Activated CD8-positive, alpha-beta memory T cell treated with anti-CD3 and anti-CD28 coated beads for 4 hours (primary cell): ENCODE measurements at regions not wholly inside any gene's neighbourhood (a gene's known extent, or its start where the extent isn't known, plus 50 kb on each side); places are given as distances from the start of the nearest gene placed in this dataset.

Experiments
- DNase-seq, 2 donors: peaks; one replicate each; pipeline ENCODE4 v3.0.0-alpha.2; 2020; ENCODE audit warnings: low read depth in 2 of 2

DNA sequence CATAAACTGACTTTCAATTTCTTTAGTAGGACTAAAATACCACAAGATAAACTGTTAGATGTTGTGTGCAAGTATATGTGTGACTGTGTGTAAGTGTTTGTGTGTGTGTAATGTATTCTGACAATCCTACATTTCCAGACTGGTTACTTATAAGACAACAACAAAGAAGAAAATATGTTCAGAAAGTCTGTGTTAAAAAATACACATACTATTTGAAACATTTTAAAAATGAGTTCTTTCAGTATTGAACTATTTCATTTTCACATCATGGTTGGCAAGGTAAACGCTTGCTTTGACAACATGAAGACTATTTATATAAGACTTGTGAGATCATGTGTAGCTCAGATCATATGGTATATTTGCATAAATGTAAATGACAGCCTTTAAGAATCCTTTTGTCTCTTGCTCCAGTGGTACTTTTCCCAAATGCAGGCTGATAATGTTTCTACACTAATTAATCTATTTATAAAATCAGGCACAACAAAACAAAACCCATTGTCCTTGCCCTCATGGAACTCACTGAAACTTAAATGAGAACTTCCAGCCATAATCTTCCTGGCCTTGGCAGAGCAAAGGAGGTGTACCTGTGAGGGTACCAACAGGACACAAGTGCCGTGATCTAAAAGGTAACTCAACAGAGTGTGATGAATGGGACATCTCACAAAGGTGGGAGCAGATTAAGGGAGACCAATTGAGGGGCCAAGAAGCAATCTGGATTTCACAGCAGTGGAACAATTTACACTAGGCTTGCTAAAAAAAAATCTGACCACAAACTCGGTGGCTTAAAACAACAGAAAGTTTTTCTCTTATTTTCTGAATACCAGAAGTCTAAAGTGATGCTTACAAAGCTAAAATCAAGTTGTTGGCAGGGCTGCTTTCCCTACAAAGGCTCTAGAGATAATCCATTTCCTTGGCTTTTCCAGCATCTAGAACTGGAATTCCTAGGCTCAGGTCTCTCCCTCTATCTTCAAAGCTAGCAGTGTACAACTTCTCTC is 349.0 kb downstream of the TBC1D4 start:
- DNase-seq = no peak

DNA sequence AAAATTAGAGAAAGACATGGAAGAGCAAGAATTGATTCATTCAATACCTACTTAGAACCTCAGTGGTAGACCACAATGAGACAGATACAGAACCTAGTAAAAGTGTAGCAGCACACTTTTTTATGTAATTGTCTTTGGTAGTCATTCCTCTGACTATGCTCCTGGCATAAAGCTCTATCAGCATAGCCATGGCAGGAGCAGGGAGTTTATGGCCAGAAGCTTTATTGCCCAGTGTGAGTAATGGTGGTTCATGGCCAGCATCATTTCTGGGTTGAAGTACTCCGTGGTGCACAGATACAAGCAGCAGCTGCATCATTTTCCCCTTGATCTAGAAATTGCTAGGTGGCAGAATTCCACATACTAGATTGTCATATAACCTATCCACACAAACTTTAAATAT is 352.6 kb downstream of the TBC1D4 start:
- no peak for DNase-seq

DNA sequence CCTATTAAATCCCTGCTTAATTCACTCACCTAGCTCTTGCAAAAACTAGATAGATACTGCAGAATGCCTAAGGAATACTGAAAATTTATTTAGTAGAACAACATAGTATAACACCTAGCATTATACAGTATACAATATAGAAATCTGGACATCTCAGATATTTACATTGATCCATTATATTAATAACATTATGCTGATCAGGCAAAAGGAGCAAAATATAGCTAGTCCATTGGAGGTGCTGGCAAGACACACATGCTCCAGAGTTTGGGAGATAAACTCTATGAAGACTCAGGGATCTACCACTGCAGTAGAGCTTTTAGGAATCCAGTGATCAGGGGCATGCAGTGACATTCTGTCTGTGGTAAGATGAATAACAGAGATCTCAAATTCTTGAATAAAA is 357.6 kb downstream of the TBC1D4 start:
- no peak for DNase-seq

DNA sequence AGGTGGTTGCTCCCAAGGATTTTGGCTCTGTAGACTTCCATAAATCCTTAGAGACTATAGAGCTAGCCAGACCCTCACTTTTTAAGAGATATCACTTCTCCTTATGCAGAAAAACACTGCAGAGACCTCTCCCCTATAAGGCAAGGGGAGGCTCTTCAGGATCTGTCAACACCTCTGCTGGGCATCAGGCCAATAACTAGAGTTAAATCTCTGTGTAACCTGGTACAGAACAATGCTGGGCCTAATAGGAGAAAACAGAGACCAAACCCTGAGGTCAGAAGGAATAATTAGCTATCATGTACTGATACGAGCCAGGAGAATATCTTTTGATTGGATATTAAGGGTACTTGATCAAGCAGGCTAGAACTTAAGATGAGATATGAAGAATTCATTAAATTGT is 358.5 kb downstream of the TBC1D4 start:
- DNase-seq = no peak

GRCh38 chr13:75120085-75120484 is 361.9 kb downstream of the TBC1D4 start:
- no peak for DNase-seq

GRCh38 chr13:75115171-75115570 is 366.8 kb downstream of the TBC1D4 start:
- no peak for DNase-seq

DNA sequence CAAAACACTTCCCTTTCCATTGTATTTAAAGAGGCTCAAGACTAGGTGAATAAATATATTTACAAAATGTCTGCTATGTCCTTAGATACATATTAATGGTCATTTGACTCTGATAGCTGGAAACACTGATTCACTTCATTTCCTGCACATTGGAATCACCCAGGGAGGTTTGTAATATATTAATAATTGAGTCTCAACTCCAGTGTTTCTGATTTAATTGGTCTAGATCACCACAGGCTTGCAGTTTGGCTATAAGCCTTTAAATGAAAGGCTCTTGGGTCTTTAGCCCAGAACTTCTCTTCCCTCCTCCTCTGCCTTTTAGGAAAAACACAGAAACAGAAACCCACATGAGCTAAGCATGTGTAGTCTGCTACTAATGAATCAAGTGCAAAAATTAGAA is 378.0 kb downstream of the TBC1D4 start:
- DNase-seq = no peak

DNA sequence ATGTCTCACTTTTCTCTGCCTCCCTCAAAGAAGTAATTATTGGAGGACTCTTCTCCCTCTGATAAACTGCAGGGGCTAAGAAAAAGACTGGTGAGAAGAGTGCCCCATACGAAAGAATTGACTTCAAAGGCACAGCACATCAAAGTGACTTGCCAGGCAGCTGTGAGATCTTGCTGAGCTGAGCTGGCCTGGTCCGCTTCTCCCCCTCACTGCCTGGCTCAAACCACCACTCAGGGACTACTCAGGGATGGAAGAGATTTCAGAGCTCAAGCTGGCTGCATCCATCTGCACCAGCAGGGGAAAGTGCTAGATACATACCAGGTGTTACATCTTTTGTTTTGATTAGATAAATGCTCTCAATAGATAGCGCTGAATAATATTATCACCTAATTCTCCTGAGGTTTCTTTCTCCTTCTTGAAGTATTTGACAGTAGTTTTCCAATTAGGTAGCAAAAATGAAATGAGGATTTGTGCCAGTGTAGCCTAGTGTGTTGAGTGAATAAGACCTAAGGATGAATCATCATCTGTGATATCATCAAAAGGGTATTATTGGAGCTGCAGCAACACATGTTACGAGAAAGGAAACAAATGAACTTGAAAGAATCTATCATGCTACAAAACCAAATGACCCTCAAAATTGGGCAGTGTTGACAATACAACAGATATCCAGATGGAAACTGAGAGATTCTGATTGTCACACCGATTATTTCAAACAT is 379.8 kb downstream of the TBC1D4 start:
- DNase-seq = no peak

DNA sequence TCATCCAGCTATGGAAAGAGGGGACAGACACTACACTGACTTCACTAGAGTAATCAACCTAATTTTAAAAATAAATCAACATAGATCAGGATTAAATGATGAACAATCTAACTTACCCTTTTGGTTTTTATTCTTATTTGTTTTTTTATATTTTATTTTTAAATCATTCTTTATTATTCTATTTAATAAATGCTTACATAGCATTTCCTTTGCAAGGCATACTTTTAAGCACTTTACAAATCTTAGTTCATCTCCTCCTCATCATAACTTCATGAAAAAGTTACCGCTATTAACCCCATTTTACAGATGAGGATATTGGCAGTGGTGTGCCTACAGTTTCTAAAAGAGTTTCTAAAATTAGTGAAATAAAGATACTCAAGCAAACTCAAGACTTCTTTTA is 380.6 kb downstream of the TBC1D4 start:
- DNase-seq = no peak

DNA sequence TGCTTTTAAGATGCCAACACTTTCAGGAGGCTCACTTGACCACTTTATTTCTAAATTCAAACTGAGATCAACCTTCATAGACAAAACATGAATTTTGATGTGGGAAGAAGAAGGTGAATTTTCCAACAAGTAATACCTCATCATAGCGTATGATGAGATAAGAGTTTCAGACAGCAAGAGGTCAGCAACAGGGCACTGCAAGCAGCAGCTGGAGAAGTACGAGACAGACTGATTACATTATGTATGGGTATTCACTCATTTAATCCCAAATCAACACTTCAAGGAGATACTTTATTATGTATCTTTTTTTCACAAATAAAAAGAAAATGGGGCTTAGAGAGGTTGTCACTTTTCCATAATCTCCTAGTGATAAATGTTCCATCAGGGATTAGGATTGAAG is 389.8 kb downstream of the TBC1D4 start:
- no peak for DNase-seq

- DNase-seq = no peak
These were observed 390.3 kb downstream of the TBC1D4 start for GRCh38 chr13:75091718-75092117.

- DNase-seq = no peak
These were observed 390.9 kb downstream of the TBC1D4 start for GRCh38 chr13:75090872-75091615.

- DNase-seq = no peak
These were observed 393.1 kb downstream of the TBC1D4 start for GRCh38 chr13:75088915-75089314.

DNA sequence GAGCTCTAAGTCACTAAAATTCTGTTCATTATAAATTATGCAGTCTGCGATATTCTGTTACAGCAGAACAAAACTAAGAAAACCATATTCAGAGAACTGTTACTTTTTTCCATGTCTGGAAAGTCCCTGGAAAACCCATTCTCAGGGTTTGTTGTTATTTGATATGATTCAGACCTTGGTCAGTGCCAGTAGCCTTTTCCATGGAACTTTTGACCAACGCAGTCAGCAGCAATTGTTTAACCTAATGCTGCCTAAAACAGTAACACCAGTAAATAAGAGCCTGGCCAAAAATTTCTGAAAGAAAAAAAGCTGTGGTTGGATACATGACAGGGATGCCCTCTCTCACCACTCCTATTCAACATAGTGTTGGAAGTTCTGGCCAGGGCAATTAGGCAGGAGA is 402.7 kb downstream of the TBC1D4 start:
- no peak for DNase-seq

- DNase-seq = no peak
These were observed 405.5 kb downstream of the TBC1D4 start for GRCh38 chr13:75076476-75076875.

DNA sequence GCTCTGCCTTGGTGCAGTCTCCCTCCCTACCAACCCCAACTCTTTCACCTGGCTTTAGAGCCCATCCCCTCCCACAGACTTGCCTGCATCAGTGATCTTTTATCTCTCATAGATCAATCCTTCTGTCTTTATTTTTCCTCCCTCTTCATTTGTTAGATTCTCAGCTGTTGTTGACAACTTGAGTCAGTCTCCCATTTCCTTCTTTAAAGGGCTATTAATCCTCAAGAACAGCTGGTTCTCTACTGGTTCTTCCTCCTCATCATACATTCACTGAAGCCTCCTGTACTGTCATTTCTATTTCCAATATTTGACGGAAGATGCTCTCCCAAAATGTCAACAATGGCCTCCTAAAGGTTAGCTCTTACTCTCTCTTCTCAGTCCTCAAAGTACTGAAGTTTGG is 408.2 kb downstream of the TBC1D4 start:
- no peak for DNase-seq

- no peak for DNase-seq
These were observed 409.1 kb downstream of the TBC1D4 start for GRCh38 chr13:75072891-75073290.

GRCh38 chr13:75072368-75072767 is 409.6 kb downstream of the TBC1D4 start:
- no peak for DNase-seq

DNA sequence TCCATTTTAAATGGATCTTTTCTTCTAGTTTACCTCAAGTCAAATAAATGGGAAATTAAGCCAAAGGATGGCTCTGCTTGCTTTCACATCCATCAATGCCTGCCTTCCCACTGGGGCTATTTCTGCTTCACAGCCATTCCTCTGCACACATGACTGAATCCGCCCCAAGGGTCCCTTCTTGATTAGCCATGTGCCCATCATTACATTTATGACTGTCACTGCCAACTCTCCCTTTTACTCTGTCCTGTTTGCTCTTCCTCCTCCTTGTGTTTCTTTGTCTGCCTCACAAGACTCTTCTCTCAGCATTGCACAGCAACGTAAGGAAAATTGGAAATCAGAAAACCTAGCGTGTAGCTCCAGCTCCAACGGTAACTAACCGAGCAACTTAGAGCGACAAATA is 410.2 kb downstream of the TBC1D4 start:
- no peak for DNase-seq

- DNase-seq = no peak
These were observed 410.6 kb downstream of the TBC1D4 start for GRCh38 chr13:75071395-75071794.

GRCh38 chr13:75061909-75062308 is 420.1 kb downstream of the TBC1D4 start:
- DNase-seq = no peak

- DNase-seq = no peak
These were observed 426.7 kb downstream of the TBC1D4 start for GRCh38 chr13:75055296-75055695.
